Aorta (tissue), 5 donors: ENCODE measurements at regions not wholly inside any gene's neighbourhood (a gene's known extent, or its start where the extent isn't known, plus 50 kb on each side); places are given as distances from the start of the nearest gene placed in this dataset.

Source experiments
- ATAC-seq: fragments of 200-7000 bp; cut with Tn5 transposase; one replicate; pipeline ENCODE4 v1.9.1; 2022; ENCODE audit warnings: moderate library complexity; ENCODE audit not compliant: low FRiP score
- DNase-seq, 2 donors: peaks; one replicate each; pipeline ENCODE4 v3.0.0-alpha.2; 2020
- H3K27ac ChIP-seq, 2 donors: one replicate each; pipeline ENCODE4 v1.5.1; 2013; ENCODE audit warnings: low read length in 2 of 2, mild to moderate bottlenecking in 2 of 2, moderate library complexity in 2 of 2, control low read depth in 1 of 2, inconsistent platforms in 1 of 2, low read depth in 1 of 2
- H3K27me3 ChIP-seq, 2 donors: one replicate each; pipeline ENCODE4 v1.6.1; 2013; ENCODE audit warnings: control low read depth in 1 of 2, low read length in 1 of 2, mild to moderate bottlenecking in 1 of 2, moderate library complexity in 1 of 2; ENCODE audit not compliant: insufficient read depth in 2 of 2, control insufficient read depth in 1 of 2
- H3K36me3 ChIP-seq, 2 donors: one replicate each; pipeline ENCODE4 v1.6.1; 2013; ENCODE audit warnings: control low read depth in 1 of 2, low read length in 1 of 2, mild to moderate bottlenecking in 1 of 2; ENCODE audit not compliant: insufficient read depth in 2 of 2, control insufficient read depth in 1 of 2
- H3K4me1 ChIP-seq, 2 donors: one replicate each; pipeline ENCODE4 v1.6.1; 2013; ENCODE audit warnings: low read length in 2 of 2, control low read depth in 1 of 2, mild to moderate bottlenecking in 1 of 2, moderate library complexity in 1 of 2; ENCODE audit not compliant: insufficient read depth in 2 of 2, control insufficient read depth in 1 of 2
- H3K4me3 ChIP-seq, 2 donors: one replicate each; pipeline ENCODE4 v1.5.1; 2013; ENCODE audit warnings: low read length in 2 of 2, control low read depth in 1 of 2, mild to moderate bottlenecking in 1 of 2
- H3K9me3 ChIP-seq: one replicate; pipeline ENCODE4 v1.6.1; 2013; ENCODE audit warnings: mild to moderate bottlenecking, low read length; ENCODE audit not compliant: control insufficient read depth
- WGBS, 2 donors: extraction: QIAGEN DNeasy Blood & Tissue Kit; methylation state at CpG; one replicate each; pipeline ENCODE4 v1.1.7; 2013; 5-methylcytosine and 5-hydroxymethylcytosine counted together
- intact Hi-C, 2 donors: fragments of 100-400 bp; cut with DNase I; formaldehyde crosslinking; loops; one replicate each; pipeline versions ENCODE4 v1.14.2 to v1.15.0; 2022
- donor health status: healthy with polysubstance abuse.
- donor health status: Bipolar disorder and iron deficiency.
- donor health status: DM: no; HTN: no; CAD: no.
- donor health status: DM: no; HTN: no; CAD: no.
- donor health status: DM: yes; HTN: yes; CAD: no.

DNA sequence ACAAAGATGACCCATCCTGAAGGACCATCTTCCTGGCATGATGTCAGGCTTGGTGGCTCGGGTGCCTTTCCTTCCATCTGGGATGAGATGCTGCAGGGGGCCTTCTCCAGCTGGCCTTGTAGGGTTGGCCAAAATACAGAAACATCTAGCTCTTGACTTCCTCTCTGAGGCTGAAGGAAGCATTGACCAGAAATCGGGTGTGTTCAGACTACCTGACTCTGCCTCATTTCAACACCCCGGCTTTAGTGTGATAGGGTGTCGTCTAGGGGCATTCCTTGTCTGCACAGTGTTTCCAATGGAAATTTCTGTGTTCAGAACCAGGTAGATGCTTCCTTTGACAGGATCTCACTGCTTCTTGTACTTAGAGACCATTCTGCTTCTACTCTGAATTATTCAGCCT lies 115.7 kb upstream of the SPRED2 start:
- 93 to 96% methylated on average over 4 of the region's 4 CpGs for WGBS, 2 donors
- no peak for ATAC-seq
- H3K27ac ChIP-seq = no peak overlapping the region
- no peak for DNase-seq
- H3K4me1 ChIP-seq = no peaks in the 10 kb centered on the region
- H3K9me3 ChIP-seq = no peaks in the 10 kb centered on the region
- intact Hi-C loops = no loop called here
- H3K4me3 ChIP-seq = no peak overlapping the region
- no peaks in the 10 kb centered on the region for H3K27me3 ChIP-seq
- no peaks in the 10 kb centered on the region for H3K36me3 ChIP-seq

DNA sequence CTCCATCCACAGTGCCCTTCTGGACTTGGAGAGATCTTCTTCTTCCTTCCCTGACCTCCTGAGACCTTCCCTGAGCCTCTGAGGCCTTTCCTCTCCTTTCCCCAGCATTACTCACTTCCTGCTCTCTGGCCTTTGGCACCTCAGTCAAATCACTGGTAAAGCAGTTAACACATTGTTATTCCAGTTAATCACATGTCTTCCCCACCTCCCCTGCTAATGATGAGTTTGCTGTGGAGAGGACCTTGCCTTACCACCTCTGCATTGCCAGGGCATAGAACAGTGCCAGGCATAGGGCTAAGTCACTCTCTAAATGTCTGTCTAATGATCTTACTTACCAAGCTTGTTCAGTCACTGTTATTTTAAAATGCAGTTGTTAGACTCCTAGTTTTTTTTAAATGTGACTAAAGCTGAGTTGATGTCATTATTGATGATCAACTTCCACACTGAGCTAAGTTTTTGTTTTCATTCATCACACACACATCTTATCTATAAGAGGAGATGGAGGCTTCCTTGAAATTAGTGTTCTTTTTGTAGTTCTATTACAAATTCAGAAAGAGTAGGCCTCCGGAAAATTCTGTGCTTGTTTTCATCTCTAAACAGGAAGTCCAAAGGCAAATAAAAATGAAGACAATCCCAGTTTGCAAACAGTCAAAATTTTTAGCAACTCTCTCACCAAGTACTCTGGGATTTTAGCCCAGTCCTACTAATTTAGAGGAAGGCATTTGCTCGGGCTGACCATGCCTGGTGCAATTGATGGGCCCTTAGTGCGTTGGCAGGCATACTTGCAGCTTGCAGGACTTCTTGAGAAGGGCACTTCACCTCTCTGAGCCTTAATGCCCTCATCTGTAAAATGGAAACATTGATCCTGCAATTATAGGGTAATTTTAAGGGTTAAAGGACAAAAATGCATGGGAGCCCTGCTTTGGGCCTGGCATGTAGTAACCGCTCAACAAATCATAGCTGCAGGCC lies 113.7 kb upstream of the SPRED2 start:
- ATAC-seq (no peak), DNase-seq (no peak)
- 67 to 69% methylated on average over 4 of the region's 4 CpGs for WGBS, 2 donors
- no peak overlapping the region for H3K4me3 ChIP-seq
- no peak overlapping the region for H3K27ac ChIP-seq
- H3K4me1 ChIP-seq = no peaks in the 10 kb centered on the region
- intact Hi-C loops = no loop called here
- no peaks in the 10 kb centered on the region for H3K27me3 ChIP-seq
- no peaks in the 10 kb centered on the region for H3K36me3 ChIP-seq
- H3K9me3 ChIP-seq = no peaks in the 10 kb centered on the region

DNA sequence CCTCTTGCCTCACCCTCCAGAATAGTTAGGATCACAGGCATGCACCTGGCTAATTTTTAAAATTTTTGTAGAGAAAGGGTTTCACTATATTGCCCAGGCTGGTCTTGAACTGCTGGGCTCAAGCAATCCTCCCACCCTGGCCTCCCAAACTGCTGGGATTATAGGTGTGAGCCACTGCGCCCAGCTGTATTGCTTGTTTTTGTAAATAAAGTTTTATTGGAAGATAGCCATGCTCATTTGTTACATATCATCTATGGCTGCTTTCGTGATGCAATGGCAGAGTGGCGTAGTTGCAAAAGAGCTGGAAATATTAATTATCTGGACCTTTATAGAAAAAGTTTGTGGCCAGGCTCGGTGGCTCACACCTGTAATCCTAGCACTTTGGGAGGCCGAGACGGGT lies 109.4 kb upstream of the SPRED2 start:
- H3K4me3 ChIP-seq = no peak overlapping the region
- H3K27me3 ChIP-seq = no peaks in the 10 kb centered on the region
- DNase-seq (no peak), ATAC-seq (no peak)
- H3K4me1 ChIP-seq = no peaks in the 10 kb centered on the region
- intact Hi-C loops = no loop called here
- no peak overlapping the region for H3K27ac ChIP-seq
- WGBS, 2 donors = 96 to 97% methylated on average over 6 of the region's 6 CpGs
- no peaks in the 10 kb centered on the region for H3K36me3 ChIP-seq
- H3K9me3 ChIP-seq = no peaks in the 10 kb centered on the region

DNA sequence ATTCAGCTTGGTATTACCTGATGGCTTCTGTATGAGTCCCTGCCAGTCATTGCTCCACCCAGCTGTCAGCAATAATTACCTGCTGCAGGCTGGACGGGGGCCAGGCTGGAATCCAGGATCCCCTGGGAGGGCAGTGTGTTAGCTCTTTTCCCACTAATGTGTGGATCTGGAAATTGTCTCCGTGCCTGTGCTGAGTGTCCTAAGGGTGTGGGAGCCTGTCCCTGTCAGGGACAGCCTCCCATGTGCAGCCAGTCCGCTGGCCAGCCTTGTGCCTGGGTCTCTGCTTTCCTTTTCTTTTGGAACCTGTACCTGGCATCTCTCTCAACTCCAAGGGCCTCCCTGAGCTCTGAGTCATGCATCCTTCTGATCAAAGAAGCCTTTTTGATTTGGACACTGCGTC lies 107.2 kb upstream of the SPRED2 start:
- peak; percentile 15 for ATAC-seq
- 85 to 87% methylated on average over 4 of the region's 4 CpGs for WGBS, 2 donors

DNA sequence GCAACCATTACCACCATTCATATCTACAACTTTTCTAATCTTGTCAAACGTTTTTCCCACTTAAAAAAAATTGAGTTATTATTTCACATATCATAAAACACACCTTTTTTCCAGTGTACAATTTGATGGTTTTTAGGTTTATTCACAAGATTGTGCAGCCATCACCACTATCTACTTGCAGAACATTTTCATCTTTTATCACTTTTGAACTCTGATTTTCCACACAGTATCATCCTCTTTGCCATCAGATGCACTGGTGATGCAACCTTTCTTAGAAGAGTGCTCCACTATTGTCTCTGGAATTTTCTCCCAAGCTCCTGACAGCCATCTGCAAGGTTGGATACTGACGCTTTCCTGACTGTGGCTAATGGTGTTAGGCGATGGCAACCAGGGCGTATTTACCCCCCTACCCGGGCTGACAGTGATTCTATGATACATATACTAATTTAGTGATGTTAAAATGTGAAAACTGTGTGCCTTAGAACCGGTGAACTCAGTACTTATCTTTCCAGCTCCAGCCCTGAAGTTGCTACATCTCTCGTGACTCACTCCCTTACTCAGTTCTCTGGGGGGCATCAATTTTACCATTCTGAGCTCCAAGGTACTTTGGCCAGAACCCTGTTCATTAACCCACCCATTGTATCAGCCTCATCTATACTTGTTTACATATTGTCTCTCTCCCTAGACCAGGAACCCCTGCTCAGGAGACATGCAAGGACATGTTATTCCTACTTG lies 105.4 kb upstream of the SPRED2 start:
- no peaks in the 10 kb centered on the region for H3K4me1 ChIP-seq
- no peaks in the 10 kb centered on the region for H3K36me3 ChIP-seq
- intact Hi-C loops = no loop called here
- no peak for ATAC-seq
- no peaks in the 10 kb centered on the region for H3K27me3 ChIP-seq
- H3K9me3 ChIP-seq = no peaks in the 10 kb centered on the region
- 89 to 90% methylated on average over 7 of the region's 7 CpGs for WGBS, 2 donors
- H3K27ac ChIP-seq = no peak overlapping the region
- no peak for DNase-seq
- no peak overlapping the region for H3K4me3 ChIP-seq

More for the DNA sequence above, 107.2 kb upstream of the SPRED2 start:
- Histone ChIP-seq H3K4me1 (no peaks in the 10 kb centered on the region), H3K36me3 (no peaks in the 10 kb centered on the region), H3K27ac (no peak overlapping the region), H3K27me3 (no peaks in the 10 kb centered on the region), H3K4me3 (no peak overlapping the region), H3K9me3 (no peaks in the 10 kb centered on the region)
- no peak for DNase-seq
- intact Hi-C loops = no loop called here

DNA sequence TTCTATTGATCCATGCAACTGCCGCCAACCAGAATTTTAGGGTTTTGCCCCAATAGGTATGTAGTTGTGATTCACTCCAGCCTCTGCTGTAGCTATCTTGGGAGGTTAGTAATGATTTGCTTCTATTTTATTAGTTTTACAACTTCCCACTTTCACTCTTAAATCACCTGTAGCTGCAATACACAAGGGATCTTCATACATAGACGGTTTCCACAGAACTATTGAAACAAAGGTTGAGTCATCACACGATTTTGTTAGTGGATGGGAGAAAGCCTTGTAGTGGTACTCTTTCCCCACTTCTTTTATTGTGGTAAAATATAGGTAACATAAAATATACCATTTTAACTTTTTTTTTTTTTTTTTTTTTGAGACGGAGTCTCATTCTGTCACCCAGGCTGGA lies 104.2 kb upstream of the SPRED2 start:
- Histone ChIP-seq H3K4me3 (no peak overlapping the region), H3K27ac (no peak overlapping the region), H3K36me3 (no peaks in the 10 kb centered on the region), H3K9me3 (no peaks in the 10 kb centered on the region), H3K4me1 (no peaks in the 10 kb centered on the region), H3K27me3 (no peaks in the 10 kb centered on the region)
- 91 to 92% methylated on average over 3 to 4 of the region's 4 CpGs for WGBS, 2 donors
- intact Hi-C loops = no loop called here
- no peak for DNase-seq
- no peak for ATAC-seq

DNA sequence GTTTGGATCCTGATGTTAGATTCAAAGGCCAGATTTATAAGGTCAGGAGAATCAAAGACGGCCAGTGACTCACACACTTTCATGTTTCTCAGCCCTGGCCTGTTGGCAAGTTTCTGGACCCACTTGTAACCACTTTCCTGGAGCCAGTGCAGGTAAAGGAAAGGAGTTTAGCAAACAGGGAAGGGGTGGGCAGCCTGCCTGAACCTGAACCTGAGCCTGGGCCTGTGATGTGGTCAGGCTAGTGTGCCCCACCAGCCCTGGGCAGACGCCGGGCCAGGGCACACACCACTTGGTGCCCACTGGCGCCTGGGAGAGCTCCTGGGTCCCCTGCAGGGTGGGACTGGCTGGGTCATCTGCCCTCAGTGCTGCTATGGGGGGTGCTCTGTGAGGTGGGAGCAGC lies 100.5 kb upstream of the SPRED2 start:
- DNase-seq (no peak), ATAC-seq (no peak)
- Histone ChIP-seq H3K4me1 (no peaks in the 10 kb centered on the region), H3K36me3 (no peaks in the 10 kb centered on the region), H3K4me3 (no peak overlapping the region), H3K9me3 (no peaks in the 10 kb centered on the region), H3K27ac (no peak overlapping the region), H3K27me3 (no peaks in the 10 kb centered on the region)
- 94 to 97% methylated on average over 4 of the region's 4 CpGs for WGBS, 2 donors
- intact Hi-C loops = no loop called here

DNA sequence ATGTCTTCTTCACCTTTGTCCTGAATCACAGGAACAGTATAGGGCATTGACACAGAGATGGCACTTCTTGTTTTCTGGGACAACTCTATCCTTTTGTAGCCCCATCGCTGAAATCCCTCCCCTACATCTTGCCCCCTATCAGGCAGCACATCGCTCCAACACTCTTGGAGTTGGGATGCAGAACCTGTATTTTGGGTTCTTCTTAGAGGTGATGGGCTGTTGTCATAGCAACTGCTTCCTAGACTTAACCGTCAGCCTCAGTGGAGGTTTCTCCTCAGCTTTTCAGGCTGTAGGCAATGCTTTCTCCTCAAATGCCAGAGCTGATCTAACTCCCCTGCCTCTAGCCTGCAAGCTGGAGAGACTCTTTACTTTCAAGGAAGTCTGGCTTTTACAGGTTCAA lies 99.9 kb upstream of the SPRED2 start:
- WGBS, 2 donors = 96 to 99% methylated on average over 3 of the region's 3 CpGs
- no peak overlapping the region for H3K27ac ChIP-seq
- no peaks in the 10 kb centered on the region for H3K9me3 ChIP-seq
- DNase-seq = no peak
- no peak for ATAC-seq
- no peak overlapping the region for H3K4me3 ChIP-seq
- H3K36me3 ChIP-seq = no peaks in the 10 kb centered on the region
- intact Hi-C loops = no loop called here
- H3K4me1 ChIP-seq = no peaks in the 10 kb centered on the region
- no peaks in the 10 kb centered on the region for H3K27me3 ChIP-seq
